ENCODE measurements at regions not wholly inside any gene's neighbourhood (a gene's known extent, or its start where the extent isn't known, plus 50 kb on each side); places are given as distances from the start of the nearest gene placed in this dataset.

DNA sequence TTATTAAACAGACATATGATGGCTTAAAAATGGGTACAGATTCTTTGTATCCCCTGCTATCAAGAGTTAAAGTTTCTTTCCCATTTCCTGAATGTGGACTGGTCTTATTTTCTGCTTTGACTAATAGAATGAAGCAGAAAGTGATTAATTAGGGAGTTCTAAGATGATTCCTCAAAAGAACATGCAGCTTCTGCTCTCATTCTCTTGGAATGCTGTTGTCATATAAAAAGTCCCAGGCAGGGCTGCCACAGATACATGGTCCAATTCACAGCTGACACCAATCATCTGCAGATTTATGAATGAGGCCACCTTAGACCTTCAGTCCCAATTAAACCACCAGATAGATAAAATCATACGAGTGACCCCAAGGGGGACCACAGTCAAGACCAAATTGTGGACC, 844.5 kb upstream of the RAG2 start:
- TF ChIP-seq CTCF (IDR thresholded peaks at IDR 0.05) (no peak), POLR2A (IDR thresholded peaks at IDR 0.05) (no peak)
